ENCODE measurements at regions not wholly inside any gene's neighbourhood (a gene's known extent, or its start where the extent isn't known, plus 50 kb on each side); places are given as distances from the start of the nearest gene placed in this dataset.
A peak's percentile ranks its signal among the peaks of the same experiment; 100 is the strongest.

- WGBS, 5 donors, result 70 to 91% (median 81%) methylated on average over 2 of the region's 2 CpGs
- no peak overlapping the region for H3K27ac ChIP-seq
These were observed 274.5 kb upstream of the BRINP3 start for GRCh38 chr1:190752131-190752530.

GRCh38 chr1:190754666-190755065 lies 277.0 kb upstream of the BRINP3 start:
- H3K4me1 ChIP-seq, result no peaks in the 10 kb centered on the region
- intact Hi-C loops (cut with DNase I; ENCODE audit: low total_unique reads), result no loop called here
- WGBS, 5 donors, result 8 to 43% (median 15%) methylated on average over 1 of the region's 1 CpG

More at GRCh38 chr1:190752131-190752530, 274.5 kb upstream of the BRINP3 start:
- no peaks in the 10 kb centered on the region for H3K36me3 ChIP-seq
- H3K27me3 ChIP-seq (replicated peaks in 1 of 7), result no peaks in the 10 kb centered on the region
- no peaks in the 10 kb centered on the region for H3K4me1 ChIP-seq
- no peak overlapping the region for H3K4me3 ChIP-seq
- no peaks in the 10 kb centered on the region for H3K9me3 ChIP-seq
- intact Hi-C loops (cut with DNase I; ENCODE audit: low total_unique reads), result no loop called here
- no peak for TF ChIP-seq CTCF (IDR thresholded peaks at IDR 0.05 in 8 of 11, conservative IDR thresholded peaks at IDR 0.05 in 3 of 11)
- TF ChIP-seq POLR2AphosphoS5 (IDR thresholded peaks at IDR 0.05), result no peak
- no peak for TF ChIP-seq POLR2A (IDR thresholded peaks at IDR 0.05)
- DNase-seq, result no peak

GRCh38 chr1:190759807-190760206 lies 282.1 kb upstream of the BRINP3 start:
- no peaks in the 10 kb centered on the region for H3K9me3 ChIP-seq
- H3K36me3 ChIP-seq, result no peaks in the 10 kb centered on the region
- no peaks in the 10 kb centered on the region for H3K4me1 ChIP-seq
- H3K27me3 ChIP-seq (replicated peaks in 1 of 7), result no peaks in the 10 kb centered on the region
- no peak overlapping the region for H3K27ac ChIP-seq
- no peak overlapping the region for H3K4me3 ChIP-seq
- intact Hi-C loops (cut with DNase I; ENCODE audit: low total_unique reads), result no loop called here
- DNase-seq, result no peak
- TF ChIP-seq POLR2AphosphoS5 (IDR thresholded peaks at IDR 0.05) (no peak), CTCF (IDR thresholded peaks at IDR 0.05 in 8 of 11, conservative IDR thresholded peaks at IDR 0.05 in 3 of 11) (no peak), POLR2A (IDR thresholded peaks at IDR 0.05) (no peak)

More at GRCh38 chr1:190754666-190755065, 277.0 kb upstream of the BRINP3 start:
- no peak for TF ChIP-seq POLR2AphosphoS5 (IDR thresholded peaks at IDR 0.05)
- TF ChIP-seq CTCF (IDR thresholded peaks at IDR 0.05 in 8 of 11, conservative IDR thresholded peaks at IDR 0.05 in 3 of 11), result no peak
- DNase-seq, result no peak
- Histone ChIP-seq H3K4me3 (no peak overlapping the region), H3K9me3 (no peaks in the 10 kb centered on the region), H3K27me3 (replicated peaks in 1 of 7) (no peaks in the 10 kb centered on the region), H3K36me3 (no peaks in the 10 kb centered on the region), H3K27ac (no peak overlapping the region)

GRCh38 chr1:190762325-190762724 lies 284.7 kb upstream of the BRINP3 start:
- Histone ChIP-seq H3K4me3 (no peak overlapping the region), H3K4me1 (no peaks in the 10 kb centered on the region), H3K27me3 (replicated peaks in 1 of 7) (no peaks in the 10 kb centered on the region), H3K27ac (no peak overlapping the region), H3K36me3 (no peaks in the 10 kb centered on the region), H3K9me3 (no peaks in the 10 kb centered on the region)
- intact Hi-C loops (cut with DNase I; ENCODE audit: low total_unique reads), result no loop called here
- 75 to 89% (median 83%) methylated on average over 3 of the region's 3 CpGs for WGBS, 5 donors
- DNase-seq, result no peak
- no peak for TF ChIP-seq POLR2AphosphoS5 (IDR thresholded peaks at IDR 0.05)

- WGBS, 5 donors, result 76 to 93% (median 87%) methylated on average over 10 of the region's 10 CpGs
These were observed 315.2 kb upstream of the BRINP3 start for GRCh38 chr1:190792873-190793272.

More at GRCh38 chr1:190792873-190793272, 315.2 kb upstream of the BRINP3 start:
- intact Hi-C loops (cut with DNase I; ENCODE audit: low total_unique reads), result no loop called here
- Histone ChIP-seq H3K27ac (no peak overlapping the region), H3K9me3 (peaks cover 0 to 14% (median 0%) of the 10 kb centered on the region in 8 donors), H3K4me1 (no peaks in the 10 kb centered on the region), H3K4me3 (no peak overlapping the region), H3K27me3 (replicated peaks in 1 of 7) (no peaks in the 10 kb centered on the region), H3K36me3 (no peaks in the 10 kb centered on the region)
- DNase-seq, result peak; percentile 31
- no peak for TF ChIP-seq CTCF (IDR thresholded peaks at IDR 0.05 in 8 of 11, conservative IDR thresholded peaks at IDR 0.05 in 3 of 11)
